SK-N-SH treated with all-trans-retinoic acid at 6 μM for 48 hours (cell line): ENCODE measurements at regions not wholly inside any gene's neighbourhood (a gene's known extent, or its start where the extent isn't known, plus 50 kb on each side); places are given as distances from the start of the nearest gene placed in this dataset.
"Not testable (repeated sequence)": the region's sequence is repeated elsewhere in the genome, so short reads cannot be mapped to it uniquely, and the experiment has no call there.

Experiments
- ATAC-seq: fragments of 200-7000 bp; cut with Tn5 transposase; 3 replicates; pipeline ENCODE4 v1.9.1; 2020; ENCODE audit warnings: mild to moderate bottlenecking, moderate library complexity
- ARNTL ChIP-seq: fragments of 450-650 bp; formaldehyde crosslinking; IDR thresholded peaks from 2 replicates; pipeline ENCODE4 v1.5.0; 2020; ENCODE audit warnings: low read depth, mild to moderate bottlenecking, moderate library complexity, borderline replicate concordance
- CREB5 ChIP-seq: fragments of 250-450 bp; sonication (Bioruptor Pico); IDR thresholded peaks from 2 replicates; pipeline ENCODE4 v1.5.1; 2020; ENCODE audit warnings: low read depth, mild to moderate bottlenecking, moderate library complexity
- CSDC2 ChIP-seq: fragments of 250-450 bp; sonication (Bioruptor Pico); IDR thresholded peaks from 2 replicates; pipeline ENCODE4 v1.5.0; 2020; ENCODE audit warnings: mild to moderate bottlenecking, moderate library complexity
- ESRRG ChIP-seq: fragments of 250-450 bp; sonication (Bioruptor Pico); IDR thresholded peaks from 2 replicates; pipeline ENCODE4 v1.6.1; 2021; ENCODE audit warnings: mild to moderate bottlenecking
- GLIS3 ChIP-seq: fragments of 250-450 bp; sonication (Bioruptor Pico); IDR thresholded peaks from 2 replicates; pipeline ENCODE4 v1.5.0; 2020; ENCODE audit warnings: mild to moderate bottlenecking, moderate library complexity
- ISL1 ChIP-seq: fragments of 250-450 bp; sonication (Bioruptor Pico); IDR thresholded peaks from 2 replicates; pipeline ENCODE4 v2.1.2; 2022; ENCODE audit warnings: mild to moderate bottlenecking, moderate library complexity
- OSR1 ChIP-seq: fragments of 250-450 bp; sonication (Bioruptor Pico); IDR thresholded peaks from 2 replicates; pipeline ENCODE4 v1.8.0; 2022; ENCODE audit warnings: moderate library complexity, mild to moderate bottlenecking, inconsistent platforms
- POU6F1 ChIP-seq: fragments of 250-450 bp; sonication (Bioruptor Pico); IDR thresholded peaks from 2 replicates; pipeline ENCODE4 v1.8.0; 2021; ENCODE audit warnings: low read depth, mild to moderate bottlenecking, moderate library complexity, borderline replicate concordance
- RARB ChIP-seq: fragments of 250-450 bp; sonication (Bioruptor Pico); IDR thresholded peaks from 2 replicates; pipeline ENCODE4 v1.8.0; 2021; ENCODE audit warnings: mild to moderate bottlenecking, moderate library complexity
- SNAI2 ChIP-seq: fragments of 250-450 bp; sonication (Bioruptor Pico); IDR thresholded peaks from 2 replicates; pipeline ENCODE4 v1.5.0; 2020; ENCODE audit warnings: mild to moderate bottlenecking, moderate library complexity
- TCF4 ChIP-seq: fragments of 250-450 bp; sonication (Bioruptor Pico); IDR thresholded peaks from 2 replicates; pipeline ENCODE4 v1.8.0; 2021; ENCODE audit warnings: mild to moderate bottlenecking, moderate library complexity, borderline replicate concordance
- TOX ChIP-seq: fragments of 250-450 bp; sonication (Bioruptor Pico); IDR thresholded peaks from 2 replicates; pipeline ENCODE4 v1.8.0; 2021; ENCODE audit warnings: mild to moderate bottlenecking, moderate library complexity, borderline replicate concordance
- TSHZ2 ChIP-seq: fragments of 250-450 bp; sonication (Bioruptor Pico); IDR thresholded peaks from 2 replicates; pipeline ENCODE4 v1.5.0; 2020; ENCODE audit warnings: mild to moderate bottlenecking, moderate library complexity
- ZFP3 ChIP-seq: fragments of 250-450 bp; sonication (Bioruptor Pico); IDR thresholded peaks from 2 replicates; pipeline ENCODE4 v1.5.0; 2020; ENCODE audit warnings: mild to moderate bottlenecking, moderate library complexity
- ZFP30 ChIP-seq: fragments of 450-650 bp; formaldehyde crosslinking; IDR thresholded peaks from 2 replicates; pipeline ENCODE4 v1.5.0; 2022; ENCODE audit warnings: mild to moderate bottlenecking, moderate library complexity
- ZNF565 ChIP-seq: fragments of 450-650 bp; formaldehyde crosslinking; conservative IDR thresholded peaks from 2 replicates; pipeline ENCODE4 v1.5.0; 2020; ENCODE audit warnings: low read depth, mild to moderate bottlenecking, moderate library complexity
- ZNF70 ChIP-seq: fragments of 450-650 bp; formaldehyde crosslinking; IDR thresholded peaks from 2 replicates; pipeline ENCODE4 v1.5.0; 2020; ENCODE audit warnings: mild to moderate bottlenecking, moderate library complexity
- ZNF8 ChIP-seq: fragments of 450-650 bp; formaldehyde crosslinking; IDR thresholded peaks from 2 replicates; pipeline ENCODE4 v1.5.0; 2020; ENCODE audit warnings: mild to moderate bottlenecking, moderate library complexity
- TF ChIP-seq, protein P1 (sequence below): fragments of 250-450 bp; sonication (Bioruptor Pico); IDR thresholded peaks from 2 replicates; pipeline ENCODE4 v1.5.1; 2021; ENCODE audit warnings: mild to moderate bottlenecking, moderate library complexity

- ATAC-seq: no peak
- no peak for TF ChIP-seq ZFP3 (CRISPR knock-in tag)
- TF ChIP-seq SNAI2 (CRISPR knock-in tag): no peak
- no peak for TF ChIP-seq ZNF565 (CRISPR knock-in tag)
- TF ChIP-seq ZFP30 (CRISPR knock-in tag): no peak
- TF ChIP-seq ESRRG (CRISPR knock-in tag): no peak
- no peak for TF ChIP-seq POU6F1 (CRISPR knock-in tag)
- TF ChIP-seq TSHZ2 (CRISPR knock-in tag): no peak
- no peak for TF ChIP-seq ZNF8 (CRISPR knock-in tag)
- TF ChIP-seq, all 23 proteins: peak for 0
Observed at GRCh38 chr6:146985111-146985510, 219.1 kb upstream of the STXBP5 start.

- ATAC-seq: no peak
Observed at GRCh38 chr6:146985966-146986365, 218.3 kb upstream of the STXBP5 start.

GRCh38 chr6:146987938-146988337 is 216.3 kb upstream of the STXBP5 start:
- not testable (repeated sequence) for ATAC-seq

More at GRCh38 chr6:146985966-146986365, 218.3 kb upstream of the STXBP5 start:
- TF ChIP-seq ZNF565 (CRISPR knock-in tag) (no peak), GLIS3 (CRISPR knock-in tag) (no peak), TOX (CRISPR knock-in tag) (no peak), ISL1 (CRISPR knock-in tag) (no peak), ARNTL (no peak), TSHZ2 (CRISPR knock-in tag) (no peak), CSDC2 (CRISPR knock-in tag) (no peak), POU6F1 (CRISPR knock-in tag) (no peak), CREB5 (CRISPR knock-in tag) (no peak), SNAI2 (CRISPR knock-in tag) (no peak), OSR1 (no peak), TCF4 (no peak), ZFP30 (CRISPR knock-in tag) (no peak), ZNF70 (CRISPR knock-in tag) (no peak), RARB (CRISPR knock-in tag) (no peak), ZFP3 (CRISPR knock-in tag) (no peak)
- TF ChIP-seq, protein P1, sequence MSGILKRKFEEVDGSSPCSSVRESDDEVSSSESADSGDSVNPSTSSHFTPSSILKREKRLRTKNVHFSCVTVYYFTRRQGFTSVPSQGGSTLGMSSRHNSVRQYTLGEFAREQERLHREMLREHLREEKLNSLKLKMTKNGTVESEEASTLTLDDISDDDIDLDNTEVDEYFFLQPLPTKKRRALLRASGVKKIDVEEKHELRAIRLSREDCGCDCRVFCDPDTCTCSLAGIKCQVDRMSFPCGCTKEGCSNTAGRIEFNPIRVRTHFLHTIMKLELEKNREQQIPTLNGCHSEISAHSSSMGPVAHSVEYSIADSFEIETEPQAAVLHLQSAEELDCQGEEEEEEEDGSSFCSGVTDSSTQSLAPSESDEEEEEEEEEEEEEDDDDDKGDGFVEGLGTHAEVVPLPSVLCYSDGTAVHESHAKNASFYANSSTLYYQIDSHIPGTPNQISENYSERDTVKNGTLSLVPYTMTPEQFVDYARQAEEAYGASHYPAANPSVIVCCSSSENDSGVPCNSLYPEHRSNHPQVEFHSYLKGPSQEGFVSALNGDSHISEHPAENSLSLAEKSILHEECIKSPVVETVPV: no peak
